Panc1 (cell line): ENCODE measurements at regions not wholly inside any gene's neighbourhood (a gene's known extent, or its start where the extent isn't known, plus 50 kb on each side); places are given as distances from the start of the nearest gene placed in this dataset.

Experiments used
- ATAC-seq: fragments of 200-7000 bp; cut with Tn5 transposase; 2 replicates; pipeline ENCODE4 v1.9.1; 2020; ENCODE audit warnings: mild to moderate bottlenecking, moderate library complexity
- BruUV-seq: library from RNA; stranded (reverse); fragments of 400-500 nt; replicated peaks from 2 replicates; lab custom pipeline; 2021; lab: Mats Ljungman, UMichigan
- CTCF ChIA-PET: fragments of 300-600 bp; sonication (Branson Sonifier 250); formaldehyde crosslinking; loops from one replicate; lab custom pipeline; 2022; ENCODE audit warnings: antibody characterized with exemption; lab: Charles Lee
- POLR2A ChIA-PET: fragments of 300-600 bp; sonication (Branson Sonifier 250); formaldehyde crosslinking; loops from one replicate; lab custom pipeline; 2022; ENCODE audit warnings: antibody characterized with exemption; lab: Charles Lee
- DNase-seq: peaks from one replicate; pipeline ENCODE4 v3.0.0-alpha.2; 2010; ENCODE audit warnings: low read depth, low spot score
- H3K27ac ChIP-seq: 2 replicates; pipeline ENCODE4 v1.5.1; 2011; ENCODE audit warnings: mild to moderate bottlenecking, low read length, inconsistent platforms
- H3K27me3 ChIP-seq: fragments of 200-500 bp; sonication (Bioruptor generic); 2 replicates; pipeline ENCODE4 v1.6.0; 2014; ENCODE audit warnings: low read length, inconsistent platforms; ENCODE audit not compliant: control insufficient read depth, insufficient read depth
- H3K36me3 ChIP-seq: fragments of 200-500 bp; sonication (Bioruptor generic); 2 replicates; pipeline ENCODE4 v1.5.1; 2014; ENCODE audit warnings: inconsistent platforms, mild to moderate bottlenecking, low read length, moderate library complexity; ENCODE audit not compliant: control insufficient read depth, insufficient read depth
- H3K4me1 ChIP-seq: 2 replicates; pipeline ENCODE4 v1.5.1; 2011; ENCODE audit warnings: inconsistent platforms, mild to moderate bottlenecking, low read length, moderate library complexity; ENCODE audit not compliant: control insufficient read depth, insufficient read depth
- H3K4me3 ChIP-seq, 2 experiments: 2 replicates each; pipeline ENCODE4 v1.5.1; 2011 to 2012; ENCODE audit warnings: low read depth in 2 of 2, low read length in 2 of 2, mild to moderate bottlenecking in 2 of 2, inconsistent platforms in 1 of 2, moderate library complexity in 1 of 2
- H3K9me3 ChIP-seq: fragments of 200-500 bp; sonication (Bioruptor generic); 2 replicates; pipeline ENCODE4 v1.5.1; 2014; ENCODE audit warnings: low read depth, mild to moderate bottlenecking, inconsistent platforms, low read length, moderate library complexity; ENCODE audit not compliant: control insufficient read depth, insufficient read depth
- POLR2AphosphoS5 ChIP-seq: IDR thresholded peaks from 2 replicates; pipeline ENCODE4 v1.6.1; 2012; ENCODE audit warnings: mild to moderate bottlenecking, low read depth, low read length, moderate library complexity
- SIN3A ChIP-seq: IDR thresholded peaks from 2 replicates; pipeline ENCODE4 v1.6.1; 2012; ENCODE audit warnings: low read depth, mild to moderate bottlenecking, low read length, moderate library complexity, borderline replicate concordance; ENCODE audit not compliant: insufficient read depth
- TCF7L2 ChIP-seq: IDR thresholded peaks from 2 replicates; pipeline ENCODE4 v1.6.1; 2011; ENCODE audit warnings: mild to moderate bottlenecking, low read depth, low read length, inconsistent platforms
- in situ Hi-C: cut with HindIII; loops from 2 replicates; pipeline ENCODE4 v1.10.0; 2016; ENCODE audit warnings: low sequenced_read_pairs, low pct_unique_long_range_greater_than_20kb
- intact Hi-C: fragments of 100-400 bp; cut with micrococcal nuclease; formaldehyde crosslinking; loops from one replicate; pipeline ENCODE4 v1.10.0; 2022; ENCODE audit not compliant: unreplicated experiment
- TF ChIP-seq, protein P1 (sequence below), 2 experiments: IDR thresholded peaks; 2 replicates each; pipeline ENCODE4 v1.6.1; 2011 to 2012; ENCODE audit warnings: low read depth in 2 of 2, control low read depth in 1 of 2, low read length in 1 of 2, mild to moderate bottlenecking in 1 of 2, moderate library complexity in 1 of 2; ENCODE audit not compliant: insufficient read depth in 1 of 2
- TF ChIP-seq, protein P2 (sequence below): fragments of 450-650 bp; IDR thresholded peaks from 2 replicates; pipeline ENCODE4 v1.5.1; 2017; ENCODE audit warnings: mild to moderate bottlenecking

DNA sequence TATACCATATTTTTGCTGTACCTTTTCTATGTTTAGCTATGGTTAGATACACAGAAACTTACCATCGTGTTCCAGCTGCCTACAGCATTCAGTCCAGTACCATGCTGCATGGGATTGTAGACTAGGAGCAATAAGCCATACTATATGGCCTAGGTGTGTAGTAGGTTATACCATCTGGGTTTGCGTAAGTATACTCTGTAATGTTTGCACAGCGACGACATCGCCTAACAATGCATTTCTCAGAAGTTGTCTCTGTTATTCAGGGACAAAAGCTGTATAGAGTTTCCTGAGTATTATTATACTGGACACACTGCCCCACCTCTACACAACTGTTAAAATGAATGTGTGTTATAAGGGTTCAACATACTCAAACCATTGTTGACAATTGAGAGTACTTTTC, 93.8 kb upstream of the MKI67 start:
- H3K36me3 ChIP-seq, result no peaks in the 10 kb centered on the region
- no peaks in the 10 kb centered on the region for H3K4me1 ChIP-seq
- H3K4me3 ChIP-seq, result no peak overlapping the region
- intact Hi-C loops, result no loop called here
- no peaks in the 10 kb centered on the region for H3K9me3 ChIP-seq
- peaks cover 6% of the 10 kb centered on the region; the same call in 1 of the 2 replicates for H3K27me3 ChIP-seq
- no peak for TF ChIP-seq SIN3A
- TF ChIP-seq POLR2AphosphoS5, result no peak
- TF ChIP-seq, protein P1, sequence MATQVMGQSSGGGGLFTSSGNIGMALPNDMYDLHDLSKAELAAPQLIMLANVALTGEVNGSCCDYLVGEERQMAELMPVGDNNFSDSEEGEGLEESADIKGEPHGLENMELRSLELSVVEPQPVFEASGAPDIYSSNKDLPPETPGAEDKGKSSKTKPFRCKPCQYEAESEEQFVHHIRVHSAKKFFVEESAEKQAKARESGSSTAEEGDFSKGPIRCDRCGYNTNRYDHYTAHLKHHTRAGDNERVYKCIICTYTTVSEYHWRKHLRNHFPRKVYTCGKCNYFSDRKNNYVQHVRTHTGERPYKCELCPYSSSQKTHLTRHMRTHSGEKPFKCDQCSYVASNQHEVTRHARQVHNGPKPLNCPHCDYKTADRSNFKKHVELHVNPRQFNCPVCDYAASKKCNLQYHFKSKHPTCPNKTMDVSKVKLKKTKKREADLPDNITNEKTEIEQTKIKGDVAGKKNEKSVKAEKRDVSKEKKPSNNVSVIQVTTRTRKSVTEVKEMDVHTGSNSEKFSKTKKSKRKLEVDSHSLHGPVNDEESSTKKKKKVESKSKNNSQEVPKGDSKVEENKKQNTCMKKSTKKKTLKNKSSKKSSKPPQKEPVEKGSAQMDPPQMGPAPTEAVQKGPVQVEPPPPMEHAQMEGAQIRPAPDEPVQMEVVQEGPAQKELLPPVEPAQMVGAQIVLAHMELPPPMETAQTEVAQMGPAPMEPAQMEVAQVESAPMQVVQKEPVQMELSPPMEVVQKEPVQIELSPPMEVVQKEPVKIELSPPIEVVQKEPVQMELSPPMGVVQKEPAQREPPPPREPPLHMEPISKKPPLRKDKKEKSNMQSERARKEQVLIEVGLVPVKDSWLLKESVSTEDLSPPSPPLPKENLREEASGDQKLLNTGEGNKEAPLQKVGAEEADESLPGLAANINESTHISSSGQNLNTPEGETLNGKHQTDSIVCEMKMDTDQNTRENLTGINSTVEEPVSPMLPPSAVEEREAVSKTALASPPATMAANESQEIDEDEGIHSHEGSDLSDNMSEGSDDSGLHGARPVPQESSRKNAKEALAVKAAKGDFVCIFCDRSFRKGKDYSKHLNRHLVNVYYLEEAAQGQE (IDR thresholded peaks at IDR 0.05; ENCODE audit: insufficient read depth in 1 of 2, low read depth in 2 of 2, low read length in 1 of 2), result no peak
- TF ChIP-seq, protein P2, sequence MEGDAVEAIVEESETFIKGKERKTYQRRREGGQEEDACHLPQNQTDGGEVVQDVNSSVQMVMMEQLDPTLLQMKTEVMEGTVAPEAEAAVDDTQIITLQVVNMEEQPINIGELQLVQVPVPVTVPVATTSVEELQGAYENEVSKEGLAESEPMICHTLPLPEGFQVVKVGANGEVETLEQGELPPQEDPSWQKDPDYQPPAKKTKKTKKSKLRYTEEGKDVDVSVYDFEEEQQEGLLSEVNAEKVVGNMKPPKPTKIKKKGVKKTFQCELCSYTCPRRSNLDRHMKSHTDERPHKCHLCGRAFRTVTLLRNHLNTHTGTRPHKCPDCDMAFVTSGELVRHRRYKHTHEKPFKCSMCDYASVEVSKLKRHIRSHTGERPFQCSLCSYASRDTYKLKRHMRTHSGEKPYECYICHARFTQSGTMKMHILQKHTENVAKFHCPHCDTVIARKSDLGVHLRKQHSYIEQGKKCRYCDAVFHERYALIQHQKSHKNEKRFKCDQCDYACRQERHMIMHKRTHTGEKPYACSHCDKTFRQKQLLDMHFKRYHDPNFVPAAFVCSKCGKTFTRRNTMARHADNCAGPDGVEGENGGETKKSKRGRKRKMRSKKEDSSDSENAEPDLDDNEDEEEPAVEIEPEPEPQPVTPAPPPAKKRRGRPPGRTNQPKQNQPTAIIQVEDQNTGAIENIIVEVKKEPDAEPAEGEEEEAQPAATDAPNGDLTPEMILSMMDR, result no peak
- TF ChIP-seq TCF7L2, result no peak
- CTCF ChIA-PET, result no interaction called here
- in situ Hi-C loops, result no loop called here
- POLR2A ChIA-PET, result no interaction called here
- ATAC-seq (peak; percentile 47; the same call in 1 of the 2 replicates), DNase-seq (no peak)
- no peak overlapping the region for H3K27ac ChIP-seq
- no TSS peak for BruUV-seq

DNA sequence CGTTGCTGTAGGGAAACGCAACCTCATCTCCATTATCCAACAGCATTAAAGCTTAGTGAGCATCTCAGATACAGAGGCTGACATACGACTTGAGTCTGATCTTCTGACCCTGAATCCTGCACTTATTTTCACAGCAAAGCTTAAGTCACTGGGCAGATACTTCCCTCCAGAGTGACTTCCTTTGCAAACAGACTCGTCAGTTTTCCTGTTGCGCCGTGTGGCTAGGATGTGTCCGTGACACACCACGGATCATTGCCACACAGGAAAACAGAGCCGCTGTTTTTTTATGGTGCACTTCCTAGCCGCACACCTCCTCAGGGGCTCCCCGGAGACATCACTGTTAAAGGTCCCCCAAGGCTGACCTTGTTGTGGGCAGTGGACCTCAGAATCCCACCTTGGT, 94.9 kb upstream of the MKI67 start:
- no TSS peak for BruUV-seq
- in situ Hi-C loops, result no loop called here
- intact Hi-C loops, result no loop called here
- TF ChIP-seq, protein P2, result no peak
- TF ChIP-seq SIN3A (no peak), TCF7L2 (no peak), POLR2AphosphoS5 (no peak)
- TF ChIP-seq, protein P1 (IDR thresholded peaks at IDR 0.05; ENCODE audit: insufficient read depth in 1 of 2, low read depth in 2 of 2, low read length in 1 of 2), result no peak
- Histone ChIP-seq H3K36me3 (no peaks in the 10 kb centered on the region), H3K4me3 (no peak overlapping the region), H3K9me3 (no peaks in the 10 kb centered on the region), H3K4me1 (no peaks in the 10 kb centered on the region), H3K27ac (no peak overlapping the region), H3K27me3 (peaks cover 6% of the 10 kb centered on the region; the same call in 1 of the 2 replicates)
- CTCF ChIA-PET, result no interaction called here
- DNase-seq, result no peak
- POLR2A ChIA-PET, result no interaction called here
- no peak for ATAC-seq
